ENCODE measurements at regions not wholly inside any gene's neighbourhood (a gene's known extent, or its start where the extent isn't known, plus 50 kb on each side); places are given as distances from the start of the nearest gene placed in this dataset.

GRCh38 chr15:93212578-93212977 is 123.6 kb upstream of the RGMA start:
- no peaks in the 10 kb centered on the region for H3K9me3 ChIP-seq
- TF ChIP-seq POLR2A (IDR thresholded peaks at IDR 0.05) (no peak), CTCF (IDR thresholded peaks at IDR 0.05 in 4 of 5, conservative IDR thresholded peaks at IDR 0.05 in 1 of 5) (no peak)
- DNase-seq: no peak
- no peak for ATAC-seq
- no peaks in the 10 kb centered on the region for H3K27me3 ChIP-seq
- intact Hi-C loops (cut with DNase I; ENCODE audit: low total_unique reads) (loop anchor here (2.0 to 10.0 kb wide), 5 partner anchors 184 to 590 kb away; no protein-coding TSS in a partner anchor), in situ Hi-C loops (cut with MboI; ENCODE audit: low sequenced_read_pairs in 4 of 4) (no loop called here)
- peaks cover 25 to 61% of the 10 kb centered on the region in 2 donors for H3K4me1 ChIP-seq
- peak overlapping the region; percentile 85 to 90 (median 87) for H3K27ac ChIP-seq
- no peaks in the 10 kb centered on the region for H3K36me3 ChIP-seq
- no peak overlapping the region for H3K4me3 ChIP-seq

GRCh38 chr15:93210995-93211394 is 122.0 kb upstream of the RGMA start:
- Histone ChIP-seq H3K36me3 (no peaks in the 10 kb centered on the region), H3K4me1 (peaks cover 18 to 45% of the 10 kb centered on the region in 2 donors), H3K27me3 (no peaks in the 10 kb centered on the region), H3K4me3 (no peak overlapping the region), H3K9me3 (no peaks in the 10 kb centered on the region), H3K27ac (peak overlapping the region; percentile 76 to 90 (median 86))
- intact Hi-C loops (cut with DNase I; ENCODE audit: low total_unique reads) (loop anchor here (5.0 to 10.0 kb wide), 3 partner anchors 256 to 326 kb away; no protein-coding TSS in a partner anchor), in situ Hi-C loops (cut with MboI; ENCODE audit: low sequenced_read_pairs in 4 of 4) (no loop called here)
- ATAC-seq: peak; percentile 50 to 66
- peak; percentile 64 to 85 for DNase-seq
- TF ChIP-seq CTCF (IDR thresholded peaks at IDR 0.05 in 4 of 5, conservative IDR thresholded peaks at IDR 0.05 in 1 of 5) (no peak), POLR2A (IDR thresholded peaks at IDR 0.05) (no peak)

GRCh38 chr15:93209690-93210445 is 120.9 kb upstream of the RGMA start:
- DNase-seq: no peak
- in situ Hi-C loops (cut with MboI; ENCODE audit: low sequenced_read_pairs in 4 of 4) (no loop called here), intact Hi-C loops (cut with DNase I; ENCODE audit: low total_unique reads) (loop anchor here (5.0 to 10.0 kb wide), 3 partner anchors 257 to 325 kb away; no protein-coding TSS in a partner anchor)
- H3K4me1 ChIP-seq: peaks cover 16 to 33% of the 10 kb centered on the region in 2 donors
- H3K4me3 ChIP-seq: no peak overlapping the region
- TF ChIP-seq POLR2A (IDR thresholded peaks at IDR 0.05) (no peak), CTCF (IDR thresholded peaks at IDR 0.05 in 4 of 5, conservative IDR thresholded peaks at IDR 0.05 in 1 of 5) (no peak)
- H3K27ac ChIP-seq: peak overlapping the region; percentile 76 to 90 (median 86)
- no peaks in the 10 kb centered on the region for H3K9me3 ChIP-seq
- ATAC-seq: no peak
- no peaks in the 10 kb centered on the region for H3K36me3 ChIP-seq
- H3K27me3 ChIP-seq: no peaks in the 10 kb centered on the region

- H3K9me3 ChIP-seq: no peaks in the 10 kb centered on the region
- peaks cover 18 to 27% of the 10 kb centered on the region in 2 donors for H3K4me1 ChIP-seq
- in situ Hi-C loops (cut with MboI; ENCODE audit: low sequenced_read_pairs in 4 of 4): no loop called here
- ATAC-seq (no peak), DNase-seq (no peak)
- no peaks in the 10 kb centered on the region for H3K27me3 ChIP-seq
- no peak overlapping the region for H3K4me3 ChIP-seq
- H3K27ac ChIP-seq: no peak overlapping the region
- intact Hi-C loops (cut with DNase I; ENCODE audit: low total_unique reads): no loop called here
- TF ChIP-seq POLR2A (IDR thresholded peaks at IDR 0.05): no peak
- TF ChIP-seq CTCF (IDR thresholded peaks at IDR 0.05 in 4 of 5, conservative IDR thresholded peaks at IDR 0.05 in 1 of 5): no peak
- H3K36me3 ChIP-seq: no peaks in the 10 kb centered on the region
These were observed 117.9 kb upstream of the RGMA start for GRCh38 chr15:93206893-93207292.

All from gastrocnemius medialis (tissue), 4 donors.